ENCODE measurements at regions not wholly inside any gene's neighbourhood (a gene's known extent, or its start where the extent isn't known, plus 50 kb on each side); places are given as distances from the start of the nearest gene placed in this dataset.
A peak's percentile ranks its signal among the peaks of the same experiment; 100 is the strongest.

DNA sequence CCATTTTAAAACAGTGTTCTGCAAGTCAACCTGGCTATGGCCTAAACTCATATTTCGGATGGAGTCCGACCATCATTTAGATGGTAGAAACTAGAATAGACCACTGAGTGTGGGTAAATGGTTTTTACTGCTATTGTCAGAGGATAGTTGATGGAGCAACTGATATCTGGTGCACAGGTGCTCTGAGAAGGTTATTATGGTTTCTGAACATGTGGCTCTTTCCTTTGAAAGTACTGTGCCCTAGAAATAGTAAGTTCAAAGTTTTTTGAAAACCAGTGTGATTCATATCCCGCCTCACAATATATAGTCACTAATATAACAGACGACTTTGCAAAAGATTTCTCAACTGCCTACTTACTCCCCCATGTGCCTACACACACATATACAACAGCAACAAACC is 64.4 kb upstream of the BTG1 start:
- Histone ChIP-seq H3K36me3 (no peaks in the 10 kb centered on the region), H3K4me1 (peaks cover 17% of the 10 kb centered on the region), H3K27ac (no peak overlapping the region), H3K9me3 (no peaks in the 10 kb centered on the region), H3K27me3 (ENCODE audit: low read depth) (no peaks in the 10 kb centered on the region), H3K4me3 (no peak overlapping the region)
- DNase-seq (no peak), ATAC-seq (no peak)
- intact Hi-C loops (cut with DNase I) = no loop called here
- TF ChIP-seq, protein P1, sequence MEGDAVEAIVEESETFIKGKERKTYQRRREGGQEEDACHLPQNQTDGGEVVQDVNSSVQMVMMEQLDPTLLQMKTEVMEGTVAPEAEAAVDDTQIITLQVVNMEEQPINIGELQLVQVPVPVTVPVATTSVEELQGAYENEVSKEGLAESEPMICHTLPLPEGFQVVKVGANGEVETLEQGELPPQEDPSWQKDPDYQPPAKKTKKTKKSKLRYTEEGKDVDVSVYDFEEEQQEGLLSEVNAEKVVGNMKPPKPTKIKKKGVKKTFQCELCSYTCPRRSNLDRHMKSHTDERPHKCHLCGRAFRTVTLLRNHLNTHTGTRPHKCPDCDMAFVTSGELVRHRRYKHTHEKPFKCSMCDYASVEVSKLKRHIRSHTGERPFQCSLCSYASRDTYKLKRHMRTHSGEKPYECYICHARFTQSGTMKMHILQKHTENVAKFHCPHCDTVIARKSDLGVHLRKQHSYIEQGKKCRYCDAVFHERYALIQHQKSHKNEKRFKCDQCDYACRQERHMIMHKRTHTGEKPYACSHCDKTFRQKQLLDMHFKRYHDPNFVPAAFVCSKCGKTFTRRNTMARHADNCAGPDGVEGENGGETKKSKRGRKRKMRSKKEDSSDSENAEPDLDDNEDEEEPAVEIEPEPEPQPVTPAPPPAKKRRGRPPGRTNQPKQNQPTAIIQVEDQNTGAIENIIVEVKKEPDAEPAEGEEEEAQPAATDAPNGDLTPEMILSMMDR (IDR thresholded peaks at IDR 0.05) = no peak

DNA sequence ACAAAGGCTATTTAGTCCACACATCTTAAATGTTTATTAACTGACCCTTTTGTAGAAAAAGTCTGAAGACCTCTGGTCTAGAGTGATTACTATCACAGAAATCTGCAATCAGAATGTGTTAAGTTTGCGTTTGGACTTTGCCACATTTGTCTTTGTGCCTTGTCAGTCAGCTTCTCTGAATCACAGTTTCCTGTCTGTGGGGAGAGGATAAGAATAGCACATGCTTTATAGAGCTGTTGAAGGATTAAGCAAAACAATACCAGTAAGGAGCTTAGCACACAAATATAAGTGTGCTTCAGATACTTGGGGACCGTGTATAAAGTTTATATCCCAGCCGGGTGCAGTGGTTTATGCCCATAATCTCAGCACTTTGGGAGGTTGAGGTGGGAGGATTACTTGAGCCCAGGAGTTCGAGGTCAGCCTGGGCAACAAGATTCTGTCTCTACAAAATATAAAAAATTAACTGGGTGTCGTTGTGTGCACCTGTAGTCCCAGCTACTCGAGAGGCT is 63.0 kb upstream of the BTG1 start:
- Histone ChIP-seq H3K4me3 (peak overlapping the region; percentile 20), H3K36me3 (no peaks in the 10 kb centered on the region), H3K27ac (peak overlapping the region; percentile 62), H3K4me1 (peaks cover 17% of the 10 kb centered on the region), H3K27me3 (ENCODE audit: low read depth) (no peaks in the 10 kb centered on the region), H3K9me3 (no peaks in the 10 kb centered on the region)
- DNase-seq (no peak), ATAC-seq (peak; percentile 89 to 93)
- intact Hi-C loops (cut with DNase I) = no loop called here
- TF ChIP-seq, protein P1 (IDR thresholded peaks at IDR 0.05) = no peak

DNA sequence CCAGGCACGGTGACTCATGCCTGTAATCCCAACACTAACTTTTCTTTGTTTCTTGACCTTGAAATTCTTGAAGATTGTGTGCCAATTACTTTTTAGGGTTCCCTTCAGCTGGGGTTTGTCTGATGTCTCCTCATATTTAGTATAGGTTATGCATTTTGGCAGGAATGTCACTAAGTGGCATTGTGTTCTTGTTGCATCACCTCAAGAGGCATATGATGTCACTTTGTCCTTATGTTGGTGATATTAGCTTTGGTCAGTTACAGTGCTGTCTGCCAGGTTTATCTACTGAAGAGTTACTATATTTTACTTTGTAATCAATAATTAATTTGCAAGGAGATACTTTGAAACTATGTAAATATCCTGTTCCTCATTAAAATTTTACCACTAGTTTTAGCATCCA is 61.0 kb upstream of the BTG1 start:
- no peaks in the 10 kb centered on the region for H3K9me3 ChIP-seq
- no peaks in the 10 kb centered on the region for H3K36me3 ChIP-seq
- H3K27ac ChIP-seq = no peak overlapping the region
- no peak overlapping the region for H3K4me3 ChIP-seq
- intact Hi-C loops (cut with DNase I) = no loop called here
- TF ChIP-seq, protein P1 (IDR thresholded peaks at IDR 0.05) = no peak
- H3K4me1 ChIP-seq = peaks cover 17% of the 10 kb centered on the region
- ATAC-seq (no peak), DNase-seq (no peak)
- H3K27me3 ChIP-seq (ENCODE audit: low read depth) = no peaks in the 10 kb centered on the region

DNA sequence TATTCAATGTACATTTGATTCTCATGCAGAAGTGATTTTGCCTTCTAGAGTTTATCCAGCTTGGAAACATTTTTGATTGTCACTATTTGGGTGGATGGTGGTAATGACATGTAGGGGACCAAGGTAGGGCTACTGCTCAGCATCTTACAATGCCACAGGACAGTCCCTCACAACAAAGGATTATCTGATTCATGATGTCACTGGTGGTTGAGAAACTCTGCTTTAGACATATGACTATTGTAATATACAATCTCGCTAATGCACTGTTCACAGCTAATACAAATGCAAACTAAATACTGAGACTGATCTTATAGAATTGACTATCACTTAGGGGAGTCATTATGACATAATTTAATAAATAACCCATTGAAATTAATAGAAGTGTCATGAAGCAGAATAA is 60.4 kb upstream of the BTG1 start:
- intact Hi-C loops (cut with DNase I) = no loop called here
- DNase-seq (no peak), ATAC-seq (no peak)
- no peaks in the 10 kb centered on the region for H3K36me3 ChIP-seq
- H3K27ac ChIP-seq = no peak overlapping the region
- H3K4me1 ChIP-seq = peaks cover 17% of the 10 kb centered on the region
- no peak overlapping the region for H3K4me3 ChIP-seq
- H3K27me3 ChIP-seq (ENCODE audit: low read depth) = no peaks in the 10 kb centered on the region
- TF ChIP-seq, protein P1 (IDR thresholded peaks at IDR 0.05) = no peak
- H3K9me3 ChIP-seq = no peaks in the 10 kb centered on the region

DNA sequence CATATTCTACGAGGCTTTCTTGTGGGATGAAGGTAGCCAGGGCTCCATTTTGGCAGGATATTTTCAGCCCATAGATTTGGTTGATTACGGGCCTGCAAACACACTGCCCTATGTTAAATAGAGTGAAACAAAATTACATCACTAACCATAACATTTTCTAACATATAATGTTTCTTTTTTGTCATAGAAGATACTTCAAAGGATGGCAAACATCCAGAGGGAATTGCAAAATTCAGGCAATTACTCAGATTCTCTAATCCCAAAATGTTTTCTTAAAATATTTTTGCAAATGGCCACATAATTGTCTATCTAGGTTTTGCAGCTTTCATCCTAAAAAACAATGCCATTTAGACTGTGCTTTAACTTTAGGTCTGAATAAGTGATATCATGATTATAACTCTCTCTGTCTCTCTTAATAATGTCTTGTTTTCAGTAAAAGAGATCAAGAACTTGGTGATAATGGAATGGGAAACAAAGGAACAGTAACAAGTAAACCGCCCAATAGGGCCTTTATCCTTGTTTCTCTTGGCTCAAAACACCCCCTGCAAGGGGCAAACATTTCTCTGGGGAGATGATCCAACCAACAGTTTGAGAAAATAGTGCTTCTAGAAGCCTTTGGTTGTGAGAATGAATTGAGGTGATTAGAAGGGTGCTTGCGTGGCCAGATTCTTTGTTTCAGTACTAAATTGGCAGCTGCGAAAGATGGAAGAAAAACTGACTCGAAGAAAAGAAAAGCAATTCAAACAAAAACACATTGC is 54.4 kb upstream of the BTG1 start:
- ATAC-seq = no peak
- Histone ChIP-seq H3K9me3 (no peaks in the 10 kb centered on the region), H3K4me3 (no peak overlapping the region), H3K27ac (no peak overlapping the region), H3K36me3 (no peaks in the 10 kb centered on the region), H3K27me3 (ENCODE audit: low read depth) (no peaks in the 10 kb centered on the region), H3K4me1 (no peaks in the 10 kb centered on the region)
- no peak for DNase-seq
- TF ChIP-seq, protein P1 (IDR thresholded peaks at IDR 0.05) = no peak
- intact Hi-C loops (cut with DNase I) = no loop called here

All from lower lobe of right lung (tissue), 2 donors.